HepG2 (cell line): ENCODE measurements at regions not wholly inside any gene's neighbourhood (a gene's known extent, or its start where the extent isn't known, plus 50 kb on each side); places are given as distances from the start of the nearest gene placed in this dataset.

Experiments used
- NFIC ChIP-seq: IDR thresholded peaks from 2 replicates; pipeline ENCODE4 v1.6.1; 2012; ENCODE audit warnings: mild to moderate bottlenecking, low read length, inconsistent platforms
- POLR2G ChIP-seq: fragments of 200-400 bp; formaldehyde crosslinking; IDR thresholded peaks from 2 replicates; pipeline ENCODE4 v1.6.1; 2018; ENCODE audit warnings: mild to moderate bottlenecking, low read depth, low read length, moderate library complexity
- PRDM15 ChIP-seq: sonication (generic); formaldehyde crosslinking; IDR thresholded peaks from 2 replicates; pipeline ENCODE4 v1.4.0; 2020; ENCODE audit warnings: missing genetic modification reagents
- ZNF501 ChIP-seq: sonication (generic); formaldehyde crosslinking; IDR thresholded peaks from 2 replicates; pipeline ENCODE4 v1.5.1; 2020; ENCODE audit warnings: mild to moderate bottlenecking, moderate library complexity, missing genetic modification reagents
- TF ChIP-seq, protein P1 (sequence below): sonication (generic); formaldehyde crosslinking; IDR thresholded peaks from 2 replicates; pipeline ENCODE4 v1.4.0; 2020; ENCODE audit warnings: missing genetic modification reagents, borderline replicate concordance

DNA sequence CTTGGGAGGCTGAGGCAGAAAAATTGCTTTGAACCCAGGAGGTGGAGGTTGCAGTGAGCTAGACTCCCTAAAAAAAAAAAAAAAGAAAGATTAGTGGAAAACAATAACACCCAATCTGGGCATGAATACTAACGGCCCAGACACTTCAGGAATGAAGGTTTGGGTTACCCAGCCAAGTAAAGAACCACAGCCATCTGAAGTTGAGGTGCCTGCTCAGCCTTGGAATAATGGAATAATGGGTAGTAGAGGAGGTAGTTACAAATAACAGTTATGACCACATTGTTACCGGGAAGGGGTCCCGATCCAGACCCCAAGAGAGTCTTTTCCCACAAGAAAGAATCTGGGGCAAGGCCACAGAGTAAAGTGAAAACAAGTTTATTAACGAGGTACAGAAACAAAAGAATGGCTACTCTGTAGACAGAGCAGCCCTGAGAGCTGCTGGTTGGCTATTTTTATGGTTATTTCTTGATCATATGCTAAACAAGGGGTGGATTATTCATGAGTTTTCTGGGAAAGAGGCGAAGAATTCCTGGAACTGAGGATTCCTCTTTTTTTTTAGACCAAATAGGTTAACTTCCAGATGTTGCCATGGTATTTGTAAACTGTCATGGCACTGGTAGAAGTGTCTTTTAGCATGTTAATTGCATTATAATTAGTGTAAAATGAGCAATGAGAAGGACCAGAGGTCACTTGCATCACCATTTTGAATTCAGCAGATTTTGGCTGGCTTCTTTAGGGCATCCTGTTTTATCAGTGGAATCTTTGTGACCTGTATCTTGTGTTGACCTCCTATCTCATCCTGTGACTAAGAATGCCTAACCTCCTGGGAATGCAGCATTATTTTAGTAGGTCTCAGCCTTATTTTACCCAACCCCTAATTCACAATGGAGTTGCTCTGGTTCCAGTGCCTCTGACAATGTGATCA lies 96.2 kb upstream of the HAAO start (continued):
- TF ChIP-seq, protein P1, sequence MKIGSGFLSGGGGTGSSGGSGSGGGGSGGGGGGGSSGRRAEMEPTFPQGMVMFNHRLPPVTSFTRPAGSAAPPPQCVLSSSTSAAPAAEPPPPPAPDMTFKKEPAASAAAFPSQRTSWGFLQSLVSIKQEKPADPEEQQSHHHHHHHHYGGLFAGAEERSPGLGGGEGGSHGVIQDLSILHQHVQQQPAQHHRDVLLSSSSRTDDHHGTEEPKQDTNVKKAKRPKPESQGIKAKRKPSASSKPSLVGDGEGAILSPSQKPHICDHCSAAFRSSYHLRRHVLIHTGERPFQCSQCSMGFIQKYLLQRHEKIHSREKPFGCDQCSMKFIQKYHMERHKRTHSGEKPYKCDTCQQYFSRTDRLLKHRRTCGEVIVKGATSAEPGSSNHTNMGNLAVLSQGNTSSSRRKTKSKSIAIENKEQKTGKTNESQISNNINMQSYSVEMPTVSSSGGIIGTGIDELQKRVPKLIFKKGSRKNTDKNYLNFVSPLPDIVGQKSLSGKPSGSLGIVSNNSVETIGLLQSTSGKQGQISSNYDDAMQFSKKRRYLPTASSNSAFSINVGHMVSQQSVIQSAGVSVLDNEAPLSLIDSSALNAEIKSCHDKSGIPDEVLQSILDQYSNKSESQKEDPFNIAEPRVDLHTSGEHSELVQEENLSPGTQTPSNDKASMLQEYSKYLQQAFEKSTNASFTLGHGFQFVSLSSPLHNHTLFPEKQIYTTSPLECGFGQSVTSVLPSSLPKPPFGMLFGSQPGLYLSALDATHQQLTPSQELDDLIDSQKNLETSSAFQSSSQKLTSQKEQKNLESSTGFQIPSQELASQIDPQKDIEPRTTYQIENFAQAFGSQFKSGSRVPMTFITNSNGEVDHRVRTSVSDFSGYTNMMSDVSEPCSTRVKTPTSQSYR (CRISPR knock-in tag): no peak
- TF ChIP-seq ZNF501 (CRISPR knock-in tag) (no peak), POLR2G (no peak), NFIC (no peak), PRDM15 (no peak)
